HG03565 (cell line): ENCODE measurements at regions not wholly inside any gene's neighbourhood (a gene's known extent, or its start where the extent isn't known, plus 50 kb on each side); places are given as distances from the start of the nearest gene placed in this dataset.
A peak's percentile ranks its signal among the peaks of the same experiment; 100 is the strongest.
"Not testable (repeated sequence)": the region's sequence is repeated elsewhere in the genome, so short reads cannot be mapped to it uniquely, and the experiment has no call there.

Experiments used
- ATAC-seq: cut with Tn5 transposase; IDR thresholded peaks from one replicate; pipeline ENCODE4 v1.9.1; 2021; ENCODE audit warnings: mild to moderate bottlenecking, moderate library complexity; ENCODE audit not compliant: unreplicated experiment

GRCh38 chr1:82373710-82374109 lies 573.0 kb downstream of the ADGRL2 start:
- no peak for ATAC-seq

GRCh38 chr1:82371844-82372498 lies 571.2 kb downstream of the ADGRL2 start:
- no peak for ATAC-seq

- no peak for ATAC-seq
Measured at GRCh38 chr1:82367456-82367855, 566.7 kb downstream of the ADGRL2 start.

- ATAC-seq = no peak
Measured at GRCh38 chr1:82366689-82367088, 566.0 kb downstream of the ADGRL2 start.

GRCh38 chr1:82359541-82359940 lies 558.8 kb downstream of the ADGRL2 start:
- ATAC-seq = not testable (repeated sequence)

GRCh38 chr1:82358706-82359105 lies 558.0 kb downstream of the ADGRL2 start:
- ATAC-seq = not testable (repeated sequence)

GRCh38 chr1:82354546-82354945 lies 553.8 kb downstream of the ADGRL2 start:
- not testable (repeated sequence) for ATAC-seq

- no peak for ATAC-seq
Measured at GRCh38 chr1:82348487-82348886, 547.8 kb downstream of the ADGRL2 start.

- no peak for ATAC-seq
Measured at GRCh38 chr1:82346141-82346540, 545.4 kb downstream of the ADGRL2 start.

GRCh38 chr1:82343381-82343780 lies 542.6 kb downstream of the ADGRL2 start:
- ATAC-seq = no peak

GRCh38 chr1:82337635-82338034 lies 536.9 kb downstream of the ADGRL2 start:
- peak; percentile 80 for ATAC-seq

- no peak for ATAC-seq
Measured at GRCh38 chr1:82330330-82330729, 529.6 kb downstream of the ADGRL2 start.

- no peak for ATAC-seq
Measured at GRCh38 chr1:82329226-82329625, 528.5 kb downstream of the ADGRL2 start.

GRCh38 chr1:82323144-82323841 lies 522.6 kb downstream of the ADGRL2 start:
- ATAC-seq = no peak

GRCh38 chr1:82321794-82322193 lies 521.1 kb downstream of the ADGRL2 start:
- no peak for ATAC-seq

GRCh38 chr1:82319546-82319945 lies 518.8 kb downstream of the ADGRL2 start:
- no peak for ATAC-seq

- ATAC-seq = no peak
Measured at GRCh38 chr1:82318921-82319320, 518.2 kb downstream of the ADGRL2 start.

- no peak for ATAC-seq
Measured at GRCh38 chr1:82318265-82318664, 517.5 kb downstream of the ADGRL2 start.

- no peak for ATAC-seq
Measured at GRCh38 chr1:82317671-82318070, 516.9 kb downstream of the ADGRL2 start.

- ATAC-seq = no peak
Measured at GRCh38 chr1:82299656-82300055, 498.9 kb downstream of the ADGRL2 start.

- ATAC-seq = no peak
Measured at GRCh38 chr1:82299056-82299455, 498.3 kb downstream of the ADGRL2 start.

- ATAC-seq = no peak
Measured at GRCh38 chr1:82297139-82297896, 496.6 kb downstream of the ADGRL2 start.
